ENCODE measurements at regions not wholly inside any gene's neighbourhood (a gene's known extent, or its start where the extent isn't known, plus 50 kb on each side); places are given as distances from the start of the nearest gene placed in this dataset.

- Histone ChIP-seq H3K27me3 (ENCODE audit: insufficient read depth, insufficient read length) (no peaks in the 10 kb centered on the region), H3K9me3 (ENCODE audit: insufficient read depth, low read length) (no peaks in the 10 kb centered on the region), H3K4me3 (ENCODE audit: insufficient read length, low read depth) (no peak overlapping the region), H3K36me3 (ENCODE audit: insufficient read depth, insufficient read length, low read length) (no peaks in the 10 kb centered on the region), H3K4me1 (ENCODE audit: insufficient read depth, insufficient read length) (peaks cover 3% of the 10 kb centered on the region), H3K9ac (ENCODE audit: insufficient read length, low read depth) (no peak overlapping the region)
- DNase-seq (ENCODE audit: low read depth, low spot score): no peak
- TF ChIP-seq YY1 (IDR thresholded peaks at IDR 0.05; ENCODE audit: insufficient read depth, insufficient read length) (no peak), ZNF274 (IDR thresholded peaks at IDR 0.05; ENCODE audit: low read depth, low read length) (no peak), SUZ12 (IDR thresholded peaks at IDR 0.05; ENCODE audit: extremely low read depth, insufficient read depth, insufficient read length) (no peak)
Observed at GRCh38 chr12:111056618-111057521, 136.5 kb upstream of the MYL2 start.

DNA sequence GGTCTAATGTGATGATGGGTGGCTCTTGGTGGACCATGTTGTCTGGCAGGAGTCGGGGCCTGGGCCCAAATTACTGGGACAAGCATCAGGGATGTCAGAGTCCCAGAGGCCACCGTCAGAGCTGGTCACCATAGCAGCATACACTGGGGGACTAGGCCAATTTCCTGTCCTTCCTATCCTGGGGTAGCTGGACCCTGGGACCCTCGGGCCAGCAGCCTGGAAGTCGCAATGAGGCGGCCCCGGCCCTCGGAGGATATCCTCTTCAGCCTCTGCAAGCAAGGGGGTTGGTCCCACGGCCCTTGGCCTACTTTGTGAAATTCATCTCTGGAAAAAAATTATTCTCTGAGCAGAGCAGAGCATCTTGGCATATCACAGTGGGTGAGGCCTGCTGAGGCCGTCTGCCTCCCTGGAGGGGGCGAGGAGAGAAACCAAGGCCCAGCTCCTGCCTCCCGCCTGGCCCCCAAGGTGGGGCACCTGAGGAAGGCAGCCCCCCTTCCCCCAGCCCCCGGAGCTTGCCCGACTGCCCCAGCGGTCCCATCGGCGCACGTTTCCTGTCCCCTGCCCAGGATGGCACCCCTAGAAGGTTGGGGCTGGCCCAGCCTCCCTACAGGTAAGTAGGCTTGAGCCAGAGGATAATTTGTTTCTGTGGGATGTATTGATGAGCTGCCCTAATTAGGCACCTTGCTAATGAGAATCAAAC lies 135.0 kb upstream of the MYL2 start:
- Histone ChIP-seq H3K27me3 (ENCODE audit: insufficient read depth, insufficient read length) (no peaks in the 10 kb centered on the region), H3K4me3 (ENCODE audit: insufficient read length, low read depth) (no peak overlapping the region), H3K9me3 (ENCODE audit: insufficient read depth, low read length) (no peaks in the 10 kb centered on the region), H3K9ac (ENCODE audit: insufficient read length, low read depth) (no peak overlapping the region), H3K36me3 (ENCODE audit: insufficient read depth, insufficient read length, low read length) (no peaks in the 10 kb centered on the region), H3K4me1 (ENCODE audit: insufficient read depth, insufficient read length) (no peaks in the 10 kb centered on the region)
- no peak for DNase-seq (ENCODE audit: low read depth, low spot score)
- no peak for TF ChIP-seq YY1 (IDR thresholded peaks at IDR 0.05; ENCODE audit: insufficient read depth, insufficient read length)
- no peak for TF ChIP-seq SUZ12 (IDR thresholded peaks at IDR 0.05; ENCODE audit: extremely low read depth, insufficient read depth, insufficient read length)
- no peak for TF ChIP-seq ZNF274 (IDR thresholded peaks at IDR 0.05; ENCODE audit: low read depth, low read length)

- TF ChIP-seq YY1 (IDR thresholded peaks at IDR 0.05; ENCODE audit: insufficient read depth, insufficient read length): no peak
- TF ChIP-seq ZNF274 (IDR thresholded peaks at IDR 0.05; ENCODE audit: low read depth, low read length): no peak
- TF ChIP-seq SUZ12 (IDR thresholded peaks at IDR 0.05; ENCODE audit: extremely low read depth, insufficient read depth, insufficient read length): no peak
- H3K9ac ChIP-seq (ENCODE audit: insufficient read length, low read depth): no peak overlapping the region
- DNase-seq (ENCODE audit: low read depth, low spot score): no peak
- H3K4me1 ChIP-seq (ENCODE audit: insufficient read depth, insufficient read length): peaks cover 6% of the 10 kb centered on the region
- no peaks in the 10 kb centered on the region for H3K9me3 ChIP-seq (ENCODE audit: insufficient read depth, low read length)
- no peak overlapping the region for H3K4me3 ChIP-seq (ENCODE audit: insufficient read length, low read depth)
- peaks cover 25% of the 10 kb centered on the region for H3K27me3 ChIP-seq (ENCODE audit: insufficient read depth, insufficient read length)
- H3K36me3 ChIP-seq (ENCODE audit: insufficient read depth, insufficient read length, low read length): no peaks in the 10 kb centered on the region
Observed at GRCh38 chr12:111048991-111049390, 128.6 kb upstream of the MYL2 start.

DNA sequence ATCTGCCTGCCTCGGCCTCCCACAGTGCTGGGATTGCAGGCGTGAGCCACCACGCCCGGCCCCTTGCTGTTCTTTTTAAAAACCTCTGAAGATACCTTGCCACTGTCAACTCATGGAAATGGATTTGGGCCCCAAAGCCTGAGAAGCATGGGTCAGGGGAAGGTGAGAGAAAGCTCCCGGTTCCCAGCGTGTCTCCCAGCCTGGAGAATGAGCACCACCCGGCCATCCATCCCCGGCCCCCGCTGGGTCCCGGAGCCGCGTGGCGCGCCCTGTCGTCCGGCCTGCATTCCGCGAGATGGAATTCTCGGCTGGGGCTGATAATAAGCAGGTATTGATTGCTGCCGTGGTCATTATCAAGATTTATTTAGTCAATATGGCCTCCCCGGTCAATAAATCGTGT lies 126.5 kb upstream of the MYL2 start:
- DNase-seq (ENCODE audit: low read depth, low spot score): no peak
- Histone ChIP-seq H3K9ac (ENCODE audit: insufficient read length, low read depth) (peak overlapping the region; percentile 23), H3K36me3 (ENCODE audit: insufficient read depth, insufficient read length, low read length) (no peaks in the 10 kb centered on the region), H3K4me3 (ENCODE audit: insufficient read length, low read depth) (no peak overlapping the region), H3K4me1 (ENCODE audit: insufficient read depth, insufficient read length) (peaks cover 6% of the 10 kb centered on the region), H3K9me3 (ENCODE audit: insufficient read depth, low read length) (no peaks in the 10 kb centered on the region), H3K27me3 (ENCODE audit: insufficient read depth, insufficient read length) (peaks cover 25% of the 10 kb centered on the region)
- TF ChIP-seq SUZ12 (IDR thresholded peaks at IDR 0.05; ENCODE audit: extremely low read depth, insufficient read depth, insufficient read length): no peak
- TF ChIP-seq ZNF274 (IDR thresholded peaks at IDR 0.05; ENCODE audit: low read depth, low read length): no peak
- TF ChIP-seq YY1 (IDR thresholded peaks at IDR 0.05; ENCODE audit: insufficient read depth, insufficient read length): no peak

DNA sequence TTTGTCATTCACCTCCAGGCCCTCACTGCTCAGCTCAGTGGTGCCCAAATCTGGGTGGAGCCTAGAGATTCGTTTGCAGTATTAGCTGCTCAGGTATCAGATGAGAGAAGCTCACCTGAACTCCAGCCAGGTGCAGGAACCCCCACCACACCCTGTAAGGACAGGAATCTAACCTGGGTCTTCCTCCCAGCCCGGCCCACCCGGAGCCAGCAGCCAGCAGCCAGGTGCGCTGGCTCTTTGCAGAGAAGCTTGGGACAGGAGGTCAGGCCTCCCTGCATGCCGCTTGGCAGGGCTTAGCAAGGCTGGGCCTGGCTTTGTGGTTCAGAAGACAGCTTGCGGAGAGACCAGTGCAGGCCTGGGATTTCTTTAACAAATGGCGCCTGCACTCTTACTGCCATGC lies 125.6 kb upstream of the MYL2 start:
- no peak for TF ChIP-seq ZNF274 (IDR thresholded peaks at IDR 0.05; ENCODE audit: low read depth, low read length)
- TF ChIP-seq SUZ12 (IDR thresholded peaks at IDR 0.05; ENCODE audit: extremely low read depth, insufficient read depth, insufficient read length): no peak
- TF ChIP-seq YY1 (IDR thresholded peaks at IDR 0.05; ENCODE audit: insufficient read depth, insufficient read length): no peak
- Histone ChIP-seq H3K36me3 (ENCODE audit: insufficient read depth, insufficient read length, low read length) (no peaks in the 10 kb centered on the region), H3K4me3 (ENCODE audit: insufficient read length, low read depth) (no peak overlapping the region), H3K9me3 (ENCODE audit: insufficient read depth, low read length) (no peaks in the 10 kb centered on the region), H3K27me3 (ENCODE audit: insufficient read depth, insufficient read length) (peaks cover 25% of the 10 kb centered on the region), H3K4me1 (ENCODE audit: insufficient read depth, insufficient read length) (peaks cover 10% of the 10 kb centered on the region), H3K9ac (ENCODE audit: insufficient read length, low read depth) (no peak overlapping the region)
- no peak for DNase-seq (ENCODE audit: low read depth, low spot score)

- Histone ChIP-seq H3K27me3 (ENCODE audit: insufficient read depth, insufficient read length) (peaks cover 29% of the 10 kb centered on the region), H3K9ac (ENCODE audit: insufficient read length, low read depth) (no peak overlapping the region), H3K9me3 (ENCODE audit: insufficient read depth, low read length) (no peaks in the 10 kb centered on the region), H3K4me3 (ENCODE audit: insufficient read length, low read depth) (no peak overlapping the region), H3K36me3 (ENCODE audit: insufficient read depth, insufficient read length, low read length) (no peaks in the 10 kb centered on the region), H3K4me1 (ENCODE audit: insufficient read depth, insufficient read length) (peaks cover 15% of the 10 kb centered on the region)
- no peak for DNase-seq (ENCODE audit: low read depth, low spot score)
- TF ChIP-seq SUZ12 (IDR thresholded peaks at IDR 0.05; ENCODE audit: extremely low read depth, insufficient read depth, insufficient read length) (no peak), YY1 (IDR thresholded peaks at IDR 0.05; ENCODE audit: insufficient read depth, insufficient read length) (no peak), ZNF274 (IDR thresholded peaks at IDR 0.05; ENCODE audit: low read depth, low read length) (no peak)
Observed at GRCh38 chr12:111041091-111041490, 120.7 kb upstream of the MYL2 start.

- H3K27me3 ChIP-seq (ENCODE audit: insufficient read depth, insufficient read length): peaks cover 33% of the 10 kb centered on the region
- H3K4me3 ChIP-seq (ENCODE audit: insufficient read length, low read depth): no peak overlapping the region
- no peaks in the 10 kb centered on the region for H3K9me3 ChIP-seq (ENCODE audit: insufficient read depth, low read length)
Observed at GRCh38 chr12:111040690-111041089, 120.3 kb upstream of the MYL2 start.

More at GRCh38 chr12:111040690-111041089, 120.3 kb upstream of the MYL2 start:
- Histone ChIP-seq H3K36me3 (ENCODE audit: insufficient read depth, insufficient read length, low read length) (no peaks in the 10 kb centered on the region), H3K4me1 (ENCODE audit: insufficient read depth, insufficient read length) (peaks cover 12% of the 10 kb centered on the region), H3K9ac (ENCODE audit: insufficient read length, low read depth) (no peak overlapping the region)
- DNase-seq (ENCODE audit: low read depth, low spot score): no peak
- no peak for TF ChIP-seq YY1 (IDR thresholded peaks at IDR 0.05; ENCODE audit: insufficient read depth, insufficient read length)
- TF ChIP-seq ZNF274 (IDR thresholded peaks at IDR 0.05; ENCODE audit: low read depth, low read length): no peak
- TF ChIP-seq SUZ12 (IDR thresholded peaks at IDR 0.05; ENCODE audit: extremely low read depth, insufficient read depth, insufficient read length): no peak
